GM23338 (cell line): ENCODE measurements at regions not wholly inside any gene's neighbourhood (a gene's known extent, or its start where the extent isn't known, plus 50 kb on each side); places are given as distances from the start of the nearest gene placed in this dataset.

ENCODE experiments used
- CREB1 ChIP-seq: fragments of 250-450 bp; sonication (Bioruptor Pico); IDR thresholded peaks from 2 replicates; pipeline ENCODE4 v1.5.0; 2020; ENCODE audit warnings: low read depth, mild to moderate bottlenecking, moderate library complexity
- CTCF ChIP-seq, 2 experiments: fragments of 200-600 bp in 1 of 2; sonication (generic) in 1 of 2; conservative IDR thresholded peaks; 2 replicates each; pipeline versions ENCODE4 v1.5.1 to v1.6.1; 2016 to 2017; ENCODE audit warnings: antibody characterized with exemption in 2 of 2, low read depth in 2 of 2, mild to moderate bottlenecking in 2 of 2, moderate library complexity in 1 of 2
- ETS1 ChIP-seq: IDR thresholded peaks from 2 replicates; pipeline ENCODE4 v1.6.1; 2016; ENCODE audit warnings: antibody characterized with exemption
- EZH2 ChIP-seq: fragments of 200-600 bp; sonication (generic); IDR thresholded peaks from one replicate; pipeline ENCODE4 v1.8.0; 2017; ENCODE audit warnings: antibody characterized with exemption, mild to moderate bottlenecking, low read depth; ENCODE audit not compliant: unreplicated experiment
- NANOG ChIP-seq: IDR thresholded peaks from 2 replicates; pipeline ENCODE4 v1.6.1; 2016; ENCODE audit warnings: antibody characterized with exemption, borderline replicate concordance
- POLR2AphosphoS5 ChIP-seq: IDR thresholded peaks from 2 replicates; pipeline ENCODE4 v1.6.1; 2016; ENCODE audit warnings: antibody characterized with exemption, low read depth
- REST ChIP-seq: IDR thresholded peaks from one replicate; pipeline ENCODE4 v1.6.1; 2018; ENCODE audit warnings: antibody characterized with exemption; ENCODE audit not compliant: unreplicated experiment
- STAT1 ChIP-seq: IDR thresholded peaks from one replicate; pipeline ENCODE4 v1.6.1; 2016; ENCODE audit warnings: antibody characterized with exemption; ENCODE audit not compliant: unreplicated experiment
- ZNF114 ChIP-seq: fragments of 250-450 bp; sonication (Bioruptor Pico); IDR thresholded peaks from 2 replicates; pipeline ENCODE4 v1.5.0; 2020; ENCODE audit warnings: mild to moderate bottlenecking, moderate library complexity
- ZNF462 ChIP-seq: fragments of 250-450 bp; sonication (Bioruptor Pico); IDR thresholded peaks from 2 replicates; pipeline ENCODE4 v1.5.0; 2020; ENCODE audit warnings: mild to moderate bottlenecking, moderate library complexity

GRCh38 chr6:66489269-66489987, 782.4 kb upstream of the EYS start:
- TF ChIP-seq ZNF114 (CRISPR knock-in tag) (no peak), EZH2 (no peak), CTCF (conservative IDR thresholded peaks at IDR 0.05; ENCODE audit: low read depth in 2 of 2) (no peak), STAT1 (no peak), ZNF462 (CRISPR knock-in tag) (no peak), POLR2AphosphoS5 (no peak), REST (no peak), CREB1 (no peak), ETS1 (no peak), NANOG (no peak)
